ENCODE measurements at regions not wholly inside any gene's neighbourhood (a gene's known extent, or its start where the extent isn't known, plus 50 kb on each side); places are given as distances from the start of the nearest gene placed in this dataset.

DNA sequence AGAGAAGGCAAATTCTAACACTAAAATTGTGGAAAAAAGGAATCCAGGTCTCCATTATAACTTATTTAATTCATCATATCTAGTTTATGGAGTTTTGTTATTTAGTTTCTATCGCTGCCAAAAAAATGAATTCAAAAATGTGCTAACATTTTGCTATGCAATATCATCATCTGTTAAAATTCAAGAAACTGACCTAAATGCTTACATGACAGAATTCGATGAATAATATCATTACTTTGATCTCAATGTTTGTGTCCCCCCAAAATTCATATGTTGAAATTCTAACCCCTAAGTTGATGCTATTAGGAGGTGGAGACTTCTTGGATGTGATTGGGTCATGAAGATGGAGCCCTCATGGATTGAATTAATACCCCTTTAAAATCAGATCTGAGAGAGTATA, 775.0 kb downstream of the PCDH17 start:
- POLR2A ChIA-PET = no interaction called here
- BruUV-seq (replicated peaks) = no TSS peak
- Histone ChIP-seq H3K4me1 (ENCODE audit: control insufficient read depth, insufficient read depth, low read length) (no peaks in the 10 kb centered on the region), H3K9me3 (replicated peaks; ENCODE audit: control insufficient read depth, insufficient read depth, low read length) (no peaks in the 10 kb centered on the region), H3K27me3 (replicated peaks in 1 of 2; ENCODE audit: control insufficient read depth in 2 of 2, insufficient read depth in 2 of 2, low read length in 1 of 2) (no peaks in the 10 kb centered on the region), H3K4me3 (no peak overlapping the region), H3K27ac (ENCODE audit: control insufficient read depth, insufficient read depth) (no peak overlapping the region), H2AFZ (ENCODE audit: control insufficient read depth, low read depth, low read length) (no peak overlapping the region), H3K4me2 (ENCODE audit: control insufficient read depth, insufficient read depth) (no peak overlapping the region), H4K20me1 (ENCODE audit: control insufficient read depth, insufficient read depth) (no peaks in the 10 kb centered on the region), H3K9ac (ENCODE audit: control insufficient read depth, insufficient read depth, low read length) (no peak overlapping the region), H3K79me2 (ENCODE audit: control insufficient read depth, insufficient read depth, low read length) (no peaks in the 10 kb centered on the region), H3K36me3 (ENCODE audit: control insufficient read depth in 2 of 2, insufficient read depth in 2 of 2, low read length in 1 of 2) (no peaks in the 10 kb centered on the region)
- intact Hi-C loops (cut with micrococcal nuclease; ENCODE audit: unreplicated experiment) = no loop called here
- DNase-seq (ENCODE audit: low read depth, low spot score) = no peak
- in situ Hi-C loops (cut with MboI) = no loop called here
- 15% methylated on average over 2 of the region's 2 CpGs for WGBS (ENCODE audit: insufficient coverage, insufficient replicate concordance, low lambda C conversion rate, missing lambda C conversion rate)
- TF ChIP-seq TARDBP (IDR thresholded peaks at IDR 0.05; ENCODE audit: borderline replicate concordance) = no peak
- no peak for TF ChIP-seq ZNF384 (IDR thresholded peaks at IDR 0.05; ENCODE audit: borderline replicate concordance, low read depth, low read length)
- TF ChIP-seq SREBF1 (IDR thresholded peaks at IDR 0.05; ENCODE audit: low read length) = no peak
- TF ChIP-seq RELA (IDR thresholded peaks at IDR 0.05; ENCODE audit: borderline replicate concordance, partially characterized antibody) = no peak
- no peak for TF ChIP-seq WRNIP1 (IDR thresholded peaks at IDR 0.05; ENCODE audit: borderline replicate concordance, low read depth, low read length)
- no peak for TF ChIP-seq ZNF207 (IDR thresholded peaks at IDR 0.05; ENCODE audit: borderline replicate concordance)
- TF ChIP-seq SPI1 (IDR thresholded peaks at IDR 0.05; ENCODE audit: borderline replicate concordance, insufficient read depth, low read depth, low read length) = no peak
- TF ChIP-seq, protein P1, sequence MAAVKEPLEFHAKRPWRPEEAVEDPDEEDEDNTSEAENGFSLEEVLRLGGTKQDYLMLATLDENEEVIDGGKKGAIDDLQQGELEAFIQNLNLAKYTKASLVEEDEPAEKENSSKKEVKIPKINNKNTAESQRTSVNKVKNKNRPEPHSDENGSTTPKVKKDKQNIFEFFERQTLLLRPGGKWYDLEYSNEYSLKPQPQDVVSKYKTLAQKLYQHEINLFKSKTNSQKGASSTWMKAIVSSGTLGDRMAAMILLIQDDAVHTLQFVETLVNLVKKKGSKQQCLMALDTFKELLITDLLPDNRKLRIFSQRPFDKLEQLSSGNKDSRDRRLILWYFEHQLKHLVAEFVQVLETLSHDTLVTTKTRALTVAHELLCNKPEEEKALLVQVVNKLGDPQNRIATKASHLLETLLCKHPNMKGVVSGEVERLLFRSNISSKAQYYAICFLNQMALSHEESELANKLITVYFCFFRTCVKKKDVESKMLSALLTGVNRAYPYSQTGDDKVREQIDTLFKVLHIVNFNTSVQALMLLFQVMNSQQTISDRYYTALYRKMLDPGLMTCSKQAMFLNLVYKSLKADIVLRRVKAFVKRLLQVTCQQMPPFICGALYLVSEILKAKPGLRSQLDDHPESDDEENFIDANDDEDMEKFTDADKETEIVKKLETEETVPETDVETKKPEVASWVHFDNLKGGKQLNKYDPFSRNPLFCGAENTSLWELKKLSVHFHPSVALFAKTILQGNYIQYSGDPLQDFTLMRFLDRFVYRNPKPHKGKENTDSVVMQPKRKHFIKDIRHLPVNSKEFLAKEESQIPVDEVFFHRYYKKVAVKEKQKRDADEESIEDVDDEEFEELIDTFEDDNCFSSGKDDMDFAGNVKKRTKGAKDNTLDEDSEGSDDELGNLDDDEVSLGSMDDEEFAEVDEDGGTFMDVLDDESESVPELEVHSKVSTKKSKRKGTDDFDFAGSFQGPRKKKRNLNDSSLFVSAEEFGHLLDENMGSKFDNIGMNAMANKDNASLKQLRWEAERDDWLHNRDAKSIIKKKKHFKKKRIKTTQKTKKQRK (IDR thresholded peaks at IDR 0.05; ENCODE audit: low read depth, low read length) = no peak
- TF ChIP-seq, protein P2, sequence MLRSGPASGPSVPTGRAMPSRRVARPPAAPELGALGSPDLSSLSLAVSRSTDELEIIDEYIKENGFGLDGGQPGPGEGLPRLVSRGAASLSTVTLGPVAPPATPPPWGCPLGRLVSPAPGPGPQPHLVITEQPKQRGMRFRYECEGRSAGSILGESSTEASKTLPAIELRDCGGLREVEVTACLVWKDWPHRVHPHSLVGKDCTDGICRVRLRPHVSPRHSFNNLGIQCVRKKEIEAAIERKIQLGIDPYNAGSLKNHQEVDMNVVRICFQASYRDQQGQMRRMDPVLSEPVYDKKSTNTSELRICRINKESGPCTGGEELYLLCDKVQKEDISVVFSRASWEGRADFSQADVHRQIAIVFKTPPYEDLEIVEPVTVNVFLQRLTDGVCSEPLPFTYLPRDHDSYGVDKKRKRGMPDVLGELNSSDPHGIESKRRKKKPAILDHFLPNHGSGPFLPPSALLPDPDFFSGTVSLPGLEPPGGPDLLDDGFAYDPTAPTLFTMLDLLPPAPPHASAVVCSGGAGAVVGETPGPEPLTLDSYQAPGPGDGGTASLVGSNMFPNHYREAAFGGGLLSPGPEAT (IDR thresholded peaks at IDR 0.05; ENCODE audit: low read depth) = no peak
- TF ChIP-seq GABPA (IDR thresholded peaks at IDR 0.05; ENCODE audit: low read depth) = no peak
- no peak for TF ChIP-seq TBL1XR1 (IDR thresholded peaks at IDR 0.05; ENCODE audit: low read depth, low read length)
- TF ChIP-seq YY1 (IDR thresholded peaks at IDR 0.05; ENCODE audit: low read depth, low read length) = no peak
- no peak for FAIRE-seq
- no peak for ATAC-seq
- RAD21 ChIA-PET (ENCODE audit: unreplicated experiment) = no interaction called here
- SMC1A ChIA-PET (ENCODE audit: uncharacterized antibody, unreplicated experiment) = no interaction called here
- CTCF ChIA-PET = interaction anchor here (1.0 kb wide), 1 partner anchor 21 kb away, joined by 3 read pairs; no protein-coding TSS in a partner anchor
